Neural cell (in vitro differentiated cells): ENCODE measurements at regions not wholly inside any gene's neighbourhood (a gene's known extent, or its start where the extent isn't known, plus 50 kb on each side); places are given as distances from the start of the nearest gene placed in this dataset.

Source experiments
- H2AFZ ChIP-seq: fragments of 200-600, 300-800 bp; sonication (generic), shearing (Covaris generic); 2 replicates; pipeline ENCODE4 v1.6.0; 2014; ENCODE audit warnings: low read depth, mild to moderate bottlenecking, antibody characterized with exemption, low read length, moderate library complexity
- H3F3A ChIP-seq: fragments of 200-600 bp; shearing (Covaris generic); 2 replicates; pipeline ENCODE4 v1.6.1; 2016; ENCODE audit warnings: mild to moderate bottlenecking, moderate library complexity, mixed read lengths, antibody characterized with exemption, low read length; ENCODE audit not compliant: insufficient read depth, poor library complexity, severe bottlenecking
- H3K27ac ChIP-seq: fragments of 200-600, 300-800 bp; sonication (generic), shearing (Covaris generic); 2 replicates; pipeline ENCODE4 v1.5.1; 2014; ENCODE audit warnings: mild to moderate bottlenecking, low read length, moderate library complexity
- H3K27me3 ChIP-seq: fragments of 300-800, 200-600 bp; sonication (generic), shearing (Covaris generic); 2 replicates; pipeline ENCODE4 v1.6.0; 2014; ENCODE audit warnings: mild to moderate bottlenecking, low read depth, low read length, moderate library complexity; ENCODE audit not compliant: insufficient read depth
- H3K36me3 ChIP-seq: fragments of 300-800, 200-600 bp; sonication (generic), shearing (Covaris generic); 2 replicates; pipeline ENCODE4 v1.5.1; 2014; ENCODE audit warnings: mild to moderate bottlenecking, antibody characterized with exemption, low read length, moderate library complexity; ENCODE audit not compliant: insufficient read depth
- H3K4me2 ChIP-seq: fragments of 300-800, 200-600 bp; sonication (generic), shearing (Covaris generic); 2 replicates; pipeline ENCODE4 v1.6.0; 2014; ENCODE audit warnings: mild to moderate bottlenecking, low read length
- H3K4me3 ChIP-seq: fragments of 300-800, 200-600 bp; sonication (generic), shearing (Covaris generic); 2 replicates; pipeline ENCODE4 v1.5.1; 2014; ENCODE audit warnings: mild to moderate bottlenecking, low read length, moderate library complexity
- H3K79me2 ChIP-seq: fragments of 200-600 bp; shearing (Covaris generic); replicated peaks from 2 replicates; pipeline ENCODE4 v1.6.0; 2014; ENCODE audit warnings: mild to moderate bottlenecking, low read length, moderate library complexity; ENCODE audit not compliant: insufficient read depth
- H3K9ac ChIP-seq: fragments of 300-800, 200-600 bp; sonication (generic), shearing (Covaris generic); 2 replicates; pipeline ENCODE4 v1.6.1; 2016; ENCODE audit warnings: mild to moderate bottlenecking, low read length, mixed read lengths
- H3K9me2 ChIP-seq: fragments of 200-600 bp; shearing (Covaris generic); 2 replicates; pipeline ENCODE4 v1.6.1; 2016; ENCODE audit warnings: mild to moderate bottlenecking, low read length, mixed read lengths; ENCODE audit not compliant: insufficient read depth
- H3K9me3 ChIP-seq: fragments of 200-600, 300-800 bp; sonication (generic), shearing (Covaris generic); 2 replicates; pipeline ENCODE4 v1.6.1; 2016; ENCODE audit warnings: mild to moderate bottlenecking, mixed run types, low read length, moderate library complexity, mixed read lengths
- H4K20me1 ChIP-seq: fragments of 200-600 bp; shearing (Covaris generic); 2 replicates; pipeline ENCODE4 v1.6.1; 2016; ENCODE audit warnings: mild to moderate bottlenecking, mixed run types; ENCODE audit not compliant: insufficient read depth
- CTCF ChIP-seq: fragments of 450-650 bp; IDR thresholded peaks from 2 replicates; pipeline ENCODE4 v1.5.1; 2014; ENCODE audit warnings: antibody characterized with exemption, mild to moderate bottlenecking, moderate library complexity; ENCODE audit not compliant: poor library complexity, severe bottlenecking
- EP300 ChIP-seq: fragments of 450-650 bp; conservative IDR thresholded peaks from 2 replicates; pipeline ENCODE4 v1.6.1; 2014; ENCODE audit warnings: antibody characterized with exemption, mild to moderate bottlenecking, moderate library complexity; ENCODE audit not compliant: poor library complexity, severe bottlenecking
- EZH2 ChIP-seq: fragments of 200-600, 300-800 bp; shearing (Covaris generic), sonication (generic); IDR thresholded peaks from 2 replicates; pipeline ENCODE4 v1.6.1; 2014; ENCODE audit warnings: antibody characterized with exemption, low read length, borderline replicate concordance, mild to moderate bottlenecking; ENCODE audit not compliant: insufficient read depth, poor library complexity, severe bottlenecking
- MXI1 ChIP-seq: fragments of 450-650 bp; conservative IDR thresholded peaks from 2 replicates; pipeline ENCODE4 v1.6.1; 2014; ENCODE audit warnings: antibody characterized with exemption, mild to moderate bottlenecking; ENCODE audit not compliant: poor library complexity, severe bottlenecking
- POLR2AphosphoS5 ChIP-seq: IDR thresholded peaks from 2 replicates; pipeline ENCODE4 v1.6.1; 2012
- RAD21 ChIP-seq: fragments of 450-650 bp; conservative IDR thresholded peaks from 2 replicates; pipeline ENCODE4 v1.6.1; 2014; ENCODE audit warnings: antibody characterized with exemption, mild to moderate bottlenecking, moderate library complexity
- REST ChIP-seq: IDR thresholded peaks from 2 replicates; pipeline ENCODE4 v1.6.1; 2012; ENCODE audit warnings: borderline replicate concordance
- SMC3 ChIP-seq: fragments of 450-650 bp; conservative IDR thresholded peaks from 2 replicates; pipeline ENCODE4 v1.6.1; 2014; ENCODE audit warnings: antibody characterized with exemption, mild to moderate bottlenecking, moderate library complexity; ENCODE audit not compliant: poor library complexity
- TAF1 ChIP-seq: IDR thresholded peaks from 2 replicates; pipeline ENCODE4 v1.6.1; 2012; ENCODE audit warnings: low read depth

- H3K27ac ChIP-seq = no peak overlapping the region
- H3K9me3 ChIP-seq = no peaks in the 10 kb centered on the region
- H3F3A ChIP-seq = no peaks in the 10 kb centered on the region
- H3K4me2 ChIP-seq = no peak overlapping the region
- no peaks in the 10 kb centered on the region for H3K79me2 ChIP-seq
- H3K9me2 ChIP-seq = no peaks in the 10 kb centered on the region
- H4K20me1 ChIP-seq = no peaks in the 10 kb centered on the region
- no peak overlapping the region for H3K4me3 ChIP-seq
- H3K36me3 ChIP-seq = no peaks in the 10 kb centered on the region
- TF ChIP-seq RAD21 = no peak
- no peak for TF ChIP-seq EZH2
- no peak for TF ChIP-seq TAF1
- no peak for TF ChIP-seq CTCF
- no peak overlapping the region for H2AFZ ChIP-seq
- no peaks in the 10 kb centered on the region for H3K27me3 ChIP-seq
- H3K9ac ChIP-seq = no peak overlapping the region
These were observed 97.9 kb upstream of the DAP start for GRCh38 chr5:10858945-10859344.

- Histone ChIP-seq H3K9me2 (no peaks in the 10 kb centered on the region), H2AFZ (no peak overlapping the region), H3K79me2 (no peaks in the 10 kb centered on the region), H3K36me3 (no peaks in the 10 kb centered on the region), H3K27ac (no peak overlapping the region), H4K20me1 (no peaks in the 10 kb centered on the region), H3K9ac (no peak overlapping the region), H3K27me3 (no peaks in the 10 kb centered on the region), H3K4me2 (no peak overlapping the region), H3K4me3 (no peak overlapping the region), H3K9me3 (no peaks in the 10 kb centered on the region), H3F3A (no peaks in the 10 kb centered on the region)
- no peak for TF ChIP-seq MXI1
- TF ChIP-seq REST = no peak
- no peak for TF ChIP-seq POLR2AphosphoS5
- no peak for TF ChIP-seq SMC3
- TF ChIP-seq EZH2 = no peak
- no peak for TF ChIP-seq CTCF
- TF ChIP-seq EP300 = no peak
- TF ChIP-seq RAD21 = no peak
- TF ChIP-seq TAF1 = no peak
These were observed 97.3 kb upstream of the DAP start for GRCh38 chr5:10858307-10858706.
